Right lobe of liver (tissue), 6 donors: ENCODE measurements at regions not wholly inside any gene's neighbourhood (a gene's known extent, or its start where the extent isn't known, plus 50 kb on each side); places are given as distances from the start of the nearest gene placed in this dataset.

ENCODE experiments used
- ATAC-seq, 4 donors: fragments of 200-7000 bp; cut with Tn5 transposase; one replicate each; pipeline ENCODE4 v1.9.1; 2020; ENCODE audit warnings: mild to moderate bottlenecking in 4 of 4, moderate library complexity in 4 of 4
- DNase-seq, 3 donors: peaks; one replicate each; pipeline ENCODE4 v3.0.0-alpha.2; 2020
- H3K27ac ChIP-seq, 3 donors: fragments of 200-600 bp; one replicate each; pipeline ENCODE4 v1.8.0; 2022
- H3K27me3 ChIP-seq, 2 donors: fragments of 200-600 bp; one replicate each; pipeline ENCODE4 v1.8.0; 2022
- H3K36me3 ChIP-seq, 4 donors: fragments of 200-600 bp; sonication (generic) in 1 of 4; one replicate each; pipeline versions ENCODE4 v1.5.1 to v1.8.0; 2017 to 2022; ENCODE audit warnings: control low read depth in 1 of 4
- H3K4me1 ChIP-seq, 4 donors: fragments of 200-600 bp; sonication (generic) in 1 of 4; one replicate each; pipeline versions ENCODE4 v1.5.1 to v1.8.0; 2017 to 2022; ENCODE audit warnings: control low read depth in 1 of 4
- H3K4me3 ChIP-seq, 3 donors: fragments of 200-600 bp; one replicate each; pipeline ENCODE4 v1.8.0; 2022
- H3K9me3 ChIP-seq, 4 donors: fragments of 200-600 bp; sonication (generic) in 1 of 4; one replicate each; pipeline versions ENCODE4 v1.5.1 to v1.8.0; 2017 to 2022; ENCODE audit warnings: control low read depth in 1 of 4
- POLR2A ChIP-seq: fragments of 450-650 bp; IDR thresholded peaks from one replicate; pipeline ENCODE4 v1.6.1; 2017; ENCODE audit warnings: antibody characterized with exemption, mild to moderate bottlenecking
- WGBS: methylation state at CpG from one replicate; pipeline ENCODE4 v1.1.6; 2018; ENCODE audit warnings: low coverage, low lambda C conversion rate; ENCODE audit not compliant: insufficient coverage; ENCODE audit errors: missing lambda C conversion rate; 5-methylcytosine and 5-hydroxymethylcytosine counted together
- intact Hi-C, 2 donors: fragments of 100-400 bp; cut with DNase I; formaldehyde crosslinking; loops; one replicate each; pipeline versions ENCODE4 v1.11.2 to v1.14.1; 2022
- TF ChIP-seq, protein P1 (sequence below), 4 donors: fragments of 200-600 bp in 3 of 4; fragments of 450-650 bp in 1 of 4; IDR thresholded peaks; one replicate each; pipeline versions ENCODE4 v1.5.1 to v1.8.0; 2016 to 2022; ENCODE audit warnings: antibody characterized with exemption in 4 of 4, mild to moderate bottlenecking in 2 of 4
- donor health status: DM: no; HTN: yes; CAD: no.
- donor health status: DM: no; HTN: no; CAD: no.
- donor health status: DM: no; HTN: no; CAD: no.
- donor health status: DM: no; HTN: yes; CAD: no.
- donor health status: DM: no; HTN: yes; CAD: no.

DNA sequence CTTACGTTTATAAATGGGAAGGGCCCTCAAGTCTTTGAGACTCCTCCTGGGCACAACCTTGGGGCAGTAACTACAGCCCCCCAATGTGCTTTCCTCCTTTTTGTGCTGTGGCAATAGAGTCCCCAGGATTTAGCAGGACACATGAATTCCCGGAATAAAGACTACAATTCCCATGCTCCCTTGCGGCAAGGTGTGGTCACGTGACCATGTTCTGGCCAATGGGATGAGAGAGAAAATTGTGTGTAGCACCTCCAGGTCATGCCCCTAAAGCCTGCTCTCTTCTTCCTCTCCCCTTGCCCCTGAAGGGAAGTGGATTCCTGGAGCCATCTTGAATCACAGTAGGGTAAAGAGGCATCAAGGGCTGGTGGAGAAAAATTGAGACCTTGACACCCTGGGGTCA is 295.1 kb upstream of the SFSWAP start:
- 47% methylated on average over 4 of the region's 4 CpGs for WGBS
- no peaks in the 10 kb centered on the region for H3K36me3 ChIP-seq
- H3K27me3 ChIP-seq, result no peaks in the 10 kb centered on the region
- no peak overlapping the region for H3K4me3 ChIP-seq
- TF ChIP-seq, protein P1, sequence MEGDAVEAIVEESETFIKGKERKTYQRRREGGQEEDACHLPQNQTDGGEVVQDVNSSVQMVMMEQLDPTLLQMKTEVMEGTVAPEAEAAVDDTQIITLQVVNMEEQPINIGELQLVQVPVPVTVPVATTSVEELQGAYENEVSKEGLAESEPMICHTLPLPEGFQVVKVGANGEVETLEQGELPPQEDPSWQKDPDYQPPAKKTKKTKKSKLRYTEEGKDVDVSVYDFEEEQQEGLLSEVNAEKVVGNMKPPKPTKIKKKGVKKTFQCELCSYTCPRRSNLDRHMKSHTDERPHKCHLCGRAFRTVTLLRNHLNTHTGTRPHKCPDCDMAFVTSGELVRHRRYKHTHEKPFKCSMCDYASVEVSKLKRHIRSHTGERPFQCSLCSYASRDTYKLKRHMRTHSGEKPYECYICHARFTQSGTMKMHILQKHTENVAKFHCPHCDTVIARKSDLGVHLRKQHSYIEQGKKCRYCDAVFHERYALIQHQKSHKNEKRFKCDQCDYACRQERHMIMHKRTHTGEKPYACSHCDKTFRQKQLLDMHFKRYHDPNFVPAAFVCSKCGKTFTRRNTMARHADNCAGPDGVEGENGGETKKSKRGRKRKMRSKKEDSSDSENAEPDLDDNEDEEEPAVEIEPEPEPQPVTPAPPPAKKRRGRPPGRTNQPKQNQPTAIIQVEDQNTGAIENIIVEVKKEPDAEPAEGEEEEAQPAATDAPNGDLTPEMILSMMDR (IDR thresholded peaks at IDR 0.05), result no peak
- no peak for TF ChIP-seq POLR2A
- H3K4me1 ChIP-seq, result no peaks in the 10 kb centered on the region
- no peaks in the 10 kb centered on the region for H3K9me3 ChIP-seq
- H3K27ac ChIP-seq, result no peak overlapping the region
- DNase-seq (no peak), ATAC-seq (no peak)
- intact Hi-C loops, result no loop called here

DNA sequence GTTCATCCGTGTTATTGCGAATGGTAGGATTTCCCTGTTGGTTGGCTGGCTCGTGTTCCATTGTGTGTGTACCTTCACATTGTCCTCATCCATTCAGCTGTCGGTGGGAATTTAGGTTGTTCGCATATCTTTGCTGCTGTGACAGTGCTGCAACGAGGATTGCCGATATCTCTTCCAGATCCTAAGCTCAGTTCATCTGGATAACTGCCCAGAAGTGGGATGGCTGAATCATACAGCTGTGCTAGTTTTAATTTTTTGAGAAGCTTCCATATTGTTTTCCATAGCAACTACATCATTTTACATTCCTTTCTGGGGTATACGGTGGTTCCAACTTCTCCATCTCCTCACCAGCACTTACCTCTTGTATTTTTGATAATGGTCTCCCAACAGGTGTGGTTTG is 292.8 kb upstream of the SFSWAP start:
- no peak for ATAC-seq
- intact Hi-C loops, result no loop called here

DNA sequence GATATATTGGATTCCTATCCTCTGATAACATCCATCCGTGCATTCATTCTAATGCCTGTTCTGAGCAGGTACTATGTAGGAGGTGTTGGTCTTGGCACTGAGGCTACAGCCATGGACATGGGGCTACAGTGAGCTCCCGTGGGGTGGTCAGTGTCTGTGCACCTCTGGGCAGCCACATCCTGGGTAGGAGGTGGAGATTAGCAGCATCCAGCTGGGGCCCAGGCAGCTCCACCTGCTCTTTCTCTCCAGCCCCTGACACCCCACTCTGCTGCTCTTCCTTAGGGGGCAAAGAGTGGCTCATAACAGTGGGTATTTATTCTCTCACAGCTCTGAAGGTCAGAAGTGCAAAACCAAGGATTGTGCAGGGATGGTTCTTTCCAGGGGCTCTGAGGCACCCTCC is 292.0 kb upstream of the SFSWAP start:
- no peak for DNase-seq
- no peak for ATAC-seq
- no peak overlapping the region for H3K27ac ChIP-seq
- no peaks in the 10 kb centered on the region for H3K36me3 ChIP-seq
- no peaks in the 10 kb centered on the region for H3K27me3 ChIP-seq
- H3K4me1 ChIP-seq, result no peaks in the 10 kb centered on the region
- no peak for TF ChIP-seq POLR2A
- TF ChIP-seq, protein P1 (IDR thresholded peaks at IDR 0.05), result no peak
- intact Hi-C loops, result no loop called here
- H3K4me3 ChIP-seq, result no peak overlapping the region
- WGBS, result 25% methylated on average over 1 of the region's 2 CpGs
- no peaks in the 10 kb centered on the region for H3K9me3 ChIP-seq

More for the DNA sequence above, 292.8 kb upstream of the SFSWAP start:
- WGBS, result 64% methylated on average over 8 of the region's 8 CpGs
- Histone ChIP-seq H3K4me3 (no peak overlapping the region), H3K27ac (no peak overlapping the region), H3K9me3 (no peaks in the 10 kb centered on the region), H3K4me1 (no peaks in the 10 kb centered on the region), H3K36me3 (no peaks in the 10 kb centered on the region), H3K27me3 (no peaks in the 10 kb centered on the region)
- no peak for DNase-seq
- TF ChIP-seq POLR2A, result no peak
- TF ChIP-seq, protein P1 (IDR thresholded peaks at IDR 0.05), result no peak

DNA sequence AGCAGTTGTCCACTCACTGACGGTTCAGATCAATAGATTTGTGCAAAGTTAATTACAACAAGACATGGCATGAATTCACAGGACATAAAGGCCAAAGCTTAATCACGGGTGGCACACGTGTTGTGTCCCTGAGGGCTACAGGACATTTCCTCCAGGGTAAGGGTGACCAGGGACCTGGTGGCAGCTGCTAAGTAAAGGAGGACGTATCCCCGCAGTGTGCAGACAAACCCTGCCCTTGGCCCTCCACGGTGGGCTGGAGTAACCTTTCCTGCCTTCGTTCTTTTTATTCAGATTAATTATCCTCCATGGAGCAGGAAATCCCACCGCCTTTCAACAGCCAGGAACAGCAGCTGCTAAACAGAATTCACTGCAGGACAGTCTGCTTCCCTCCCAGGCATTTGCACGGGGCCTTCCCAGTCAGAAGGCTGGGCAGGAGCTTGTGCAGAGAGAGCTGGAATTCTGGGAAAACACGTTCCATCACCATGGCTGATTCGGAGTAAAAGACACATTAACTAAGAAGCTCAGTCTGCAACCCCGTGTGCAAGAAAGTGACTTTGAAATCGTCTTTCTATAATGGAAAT is 289.9 kb upstream of the SFSWAP start:
- H3K27me3 ChIP-seq, result no peaks in the 10 kb centered on the region
- DNase-seq (no peak), ATAC-seq (no peak)
- no peaks in the 10 kb centered on the region for H3K4me1 ChIP-seq
- no peak overlapping the region for H3K27ac ChIP-seq
- H3K9me3 ChIP-seq, result no peaks in the 10 kb centered on the region
- no peaks in the 10 kb centered on the region for H3K36me3 ChIP-seq
- WGBS, result 61% methylated on average over 8 of the region's 13 CpGs
- intact Hi-C loops, result no loop called here
- TF ChIP-seq POLR2A, result no peak
- TF ChIP-seq, protein P1 (IDR thresholded peaks at IDR 0.05), result no peak
- H3K4me3 ChIP-seq, result no peak overlapping the region
